Left lung (tissue), 4 donors: ENCODE measurements at regions not wholly inside any gene's neighbourhood (a gene's known extent, or its start where the extent isn't known, plus 50 kb on each side); places are given as distances from the start of the nearest gene placed in this dataset.
A peak's percentile ranks its signal among the peaks of the same experiment; 100 is the strongest.
"Not testable (repeated sequence)": the region's sequence is repeated elsewhere in the genome, so short reads cannot be mapped to it uniquely, and the experiment has no call there.

Source experiments
- ATAC-seq: fragments of 200-7000 bp; cut with Tn5 transposase; one replicate; pipeline ENCODE4 v1.9.1; 2020; ENCODE audit warnings: moderate library complexity
- DNase-seq, 4 donors: peaks; one replicate each; pipeline ENCODE4 v3.0.0-alpha.2; 2013 to 2020
- H3K27ac ChIP-seq, 2 donors: fragments of 200-600 bp; sonication (generic) in 1 of 2; one replicate each; pipeline versions ENCODE4 v1.5.0 to v1.8.0; 2020 to 2021
- H3K27me3 ChIP-seq, 2 donors: fragments of 200-600 bp; sonication (generic) in 1 of 2; one replicate each; pipeline versions ENCODE4 v1.5.0 to v1.8.0; 2020 to 2021
- H3K36me3 ChIP-seq, 2 donors: fragments of 200-600 bp; sonication (generic) in 1 of 2; one replicate each; pipeline versions ENCODE4 v1.5.0 to v1.8.0; 2020 to 2021
- H3K4me1 ChIP-seq, 2 donors: fragments of 200-600 bp; one replicate each; pipeline ENCODE4 v1.8.0; 2021
- H3K4me3 ChIP-seq, 2 donors: fragments of 200-600 bp; sonication (generic) in 1 of 2; one replicate each; pipeline versions ENCODE4 v1.5.0 to v1.8.0; 2020 to 2021; ENCODE audit warnings: mild to moderate bottlenecking in 1 of 2
- H3K9me3 ChIP-seq, 2 donors: fragments of 200-600 bp; sonication (generic) in 1 of 2; one replicate each; pipeline versions ENCODE4 v1.5.0 to v1.8.0; 2020 to 2021
- CTCF ChIP-seq, 2 donors: fragments of 200-600 bp; sonication (generic) in 1 of 2; IDR thresholded peaks; one replicate each; pipeline versions ENCODE4 v1.5.0 to v1.8.0; 2021; ENCODE audit warnings: antibody characterized with exemption in 2 of 2
- intact Hi-C, 2 donors: fragments of 100-400 bp; cut with DNase I; formaldehyde crosslinking; loops; one replicate each; pipeline versions ENCODE4 v1.11.2 to v1.14.2; 2022
- donor health status: DM: no; HTN: yes; CAD: no.
- donor health status: DM: no; HTN: no; CAD: no.

- no peak for TF ChIP-seq CTCF (IDR thresholded peaks at IDR 0.05)
- no peaks in the 10 kb centered on the region for H3K36me3 ChIP-seq
- H3K27me3 ChIP-seq: no peaks in the 10 kb centered on the region
- no peaks in the 10 kb centered on the region for H3K9me3 ChIP-seq
- intact Hi-C loops: no loop called here
- H3K4me1 ChIP-seq: peaks cover 0 to 6% of the 10 kb centered on the region in 2 donors
- H3K4me3 ChIP-seq: no peak overlapping the region
- ATAC-seq (no peak), DNase-seq (no peak)
- no peak overlapping the region for H3K27ac ChIP-seq
These were observed 88.4 kb upstream of the TEAD1 start for GRCh38 chr11:12585861-12586260.

GRCh38 chr11:12587333-12587991, 86.8 kb upstream of the TEAD1 start:
- H3K27me3 ChIP-seq: no peaks in the 10 kb centered on the region
- intact Hi-C loops: no loop called here
- DNase-seq: no peak
- peaks cover 0 to 3% of the 10 kb centered on the region in 2 donors for H3K4me1 ChIP-seq
- peak; percentile 93 for ATAC-seq
- no peak overlapping the region for H3K27ac ChIP-seq
- no peaks in the 10 kb centered on the region for H3K9me3 ChIP-seq
- H3K36me3 ChIP-seq: no peaks in the 10 kb centered on the region
- no peak for TF ChIP-seq CTCF (IDR thresholded peaks at IDR 0.05)
- no peak overlapping the region for H3K4me3 ChIP-seq

GRCh38 chr11:12591706-12592105, 82.5 kb upstream of the TEAD1 start:
- peaks cover 0 to 3% of the 10 kb centered on the region in 2 donors for H3K9me3 ChIP-seq
- DNase-seq (no peak), ATAC-seq (no peak)
- no peak for TF ChIP-seq CTCF (IDR thresholded peaks at IDR 0.05)
- intact Hi-C loops: no loop called here
- no peaks in the 10 kb centered on the region for H3K27me3 ChIP-seq
- H3K4me3 ChIP-seq: no peak overlapping the region
- H3K4me1 ChIP-seq: no peaks in the 10 kb centered on the region
- no peak overlapping the region for H3K27ac ChIP-seq
- H3K36me3 ChIP-seq: no peaks in the 10 kb centered on the region

- no peaks in the 10 kb centered on the region for H3K27me3 ChIP-seq
- no peak overlapping the region for H3K4me3 ChIP-seq
- intact Hi-C loops: no loop called here
- no peak overlapping the region for H3K27ac ChIP-seq
- H3K9me3 ChIP-seq: peaks cover 0 to 3% of the 10 kb centered on the region in 2 donors
- TF ChIP-seq CTCF (IDR thresholded peaks at IDR 0.05): no peak
- DNase-seq (no peak), ATAC-seq (no peak)
- H3K36me3 ChIP-seq: no peaks in the 10 kb centered on the region
- H3K4me1 ChIP-seq: no peaks in the 10 kb centered on the region
These were observed 81.9 kb upstream of the TEAD1 start for GRCh38 chr11:12592283-12592682.

GRCh38 chr11:12595089-12595847, 79.0 kb upstream of the TEAD1 start:
- ATAC-seq, H3K9me3 ChIP-seq, H3K4me1 ChIP-seq, H3K27ac ChIP-seq, H3K27me3 ChIP-seq, H3K4me3 ChIP-seq, DNase-seq, H3K36me3 ChIP-seq, intact Hi-C loops: not testable (repeated sequence)
